Memory B cell (primary cell): ENCODE measurements at regions not wholly inside any gene's neighbourhood (a gene's known extent, or its start where the extent isn't known, plus 50 kb on each side); places are given as distances from the start of the nearest gene placed in this dataset.
A peak's percentile ranks its signal among the peaks of the same experiment; 100 is the strongest.

Experiments
- ATAC-seq: fragments of 150-1000 bp; cut with Tn5 transposase; 2 replicates; pipeline ENCODE4 v1.10.0; 2021; ENCODE audit warnings: low read depth, mild to moderate bottlenecking, moderate library complexity
- DNase-seq, 2 donors: peaks; one replicate each; pipeline ENCODE4 v3.0.0; 2022; ENCODE audit warnings: low spot score in 2 of 2
- H3K27ac Mint-ChIP-seq: one replicate; pipeline ENCODE4 v1.8.0; 2022; ENCODE audit warnings: mild to moderate bottlenecking, moderate library complexity, mixed read lengths
- H3K27me3 Mint-ChIP-seq: one replicate; pipeline ENCODE4 v1.8.0; 2022; ENCODE audit warnings: mixed read lengths
- H3K36me3 Mint-ChIP-seq: one replicate; pipeline ENCODE4 v1.8.0; 2022; ENCODE audit warnings: mild to moderate bottlenecking, mixed read lengths
- H3K4me1 Mint-ChIP-seq: one replicate; pipeline ENCODE4 v1.8.0; 2022; ENCODE audit warnings: mixed read lengths
- H3K4me3 Mint-ChIP-seq: one replicate; pipeline ENCODE4 v1.8.0; 2022; ENCODE audit warnings: mild to moderate bottlenecking, moderate library complexity, mixed read lengths
- H3K9me3 Mint-ChIP-seq: one replicate; pipeline ENCODE4 v1.8.0; 2022; ENCODE audit warnings: mixed read lengths

DNA sequence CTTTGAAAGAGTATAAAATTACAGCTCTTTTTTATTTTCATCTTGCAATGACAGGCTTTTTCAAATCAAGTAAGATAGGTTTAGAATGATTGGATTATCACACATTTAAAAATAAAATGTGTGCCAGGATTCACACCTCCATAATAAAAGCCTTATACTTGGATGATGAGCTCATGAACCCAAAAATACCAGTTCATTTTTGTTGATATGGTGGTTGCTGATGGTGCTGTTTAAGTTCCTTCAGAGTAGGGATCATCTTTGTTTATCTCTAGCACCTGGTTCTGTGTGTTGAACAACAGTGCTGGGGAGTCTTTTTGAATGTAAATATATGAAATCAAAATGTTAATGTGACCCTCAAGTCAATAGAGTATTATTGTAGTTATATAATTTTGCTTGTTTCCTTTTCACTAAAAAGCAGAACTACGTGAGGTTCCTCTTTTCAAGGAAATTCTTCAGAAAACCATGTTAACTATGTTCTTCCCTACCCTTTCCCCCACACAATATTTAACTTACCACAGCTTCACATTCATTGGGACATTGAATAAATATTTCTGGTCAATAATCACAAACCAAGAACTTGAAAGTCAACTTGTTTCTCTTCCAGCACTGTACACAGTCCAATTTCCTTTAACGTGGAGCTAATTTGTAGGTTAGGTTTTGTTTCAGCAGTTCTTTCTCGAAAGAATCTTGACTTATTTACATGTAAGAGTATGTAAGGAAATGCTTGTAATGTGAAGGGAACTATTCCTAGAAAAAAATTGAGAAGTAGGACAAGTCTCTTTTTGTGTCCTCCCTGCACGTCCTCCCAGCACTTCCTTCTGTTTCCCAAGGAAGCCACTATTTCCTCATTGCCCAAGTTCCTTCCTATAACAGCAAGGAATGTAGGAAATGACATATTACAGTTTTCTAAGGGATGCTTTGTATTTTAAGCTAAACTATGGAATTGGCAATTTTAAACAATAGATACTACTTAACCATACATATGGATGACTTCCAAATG lies 945.9 kb upstream of the CITED2 start:
- Mint-ChIP-seq H3K4me3 (peak overlapping the region; percentile 16), H3K36me3 (no peaks in the 10 kb centered on the region), H3K27me3 (no peaks in the 10 kb centered on the region), H3K9me3 (no peaks in the 10 kb centered on the region), H3K27ac (peak overlapping the region; percentile 15), H3K4me1 (peaks cover 6% of the 10 kb centered on the region)
- ATAC-seq (peak; percentile 85), DNase-seq (no peak)

DNA sequence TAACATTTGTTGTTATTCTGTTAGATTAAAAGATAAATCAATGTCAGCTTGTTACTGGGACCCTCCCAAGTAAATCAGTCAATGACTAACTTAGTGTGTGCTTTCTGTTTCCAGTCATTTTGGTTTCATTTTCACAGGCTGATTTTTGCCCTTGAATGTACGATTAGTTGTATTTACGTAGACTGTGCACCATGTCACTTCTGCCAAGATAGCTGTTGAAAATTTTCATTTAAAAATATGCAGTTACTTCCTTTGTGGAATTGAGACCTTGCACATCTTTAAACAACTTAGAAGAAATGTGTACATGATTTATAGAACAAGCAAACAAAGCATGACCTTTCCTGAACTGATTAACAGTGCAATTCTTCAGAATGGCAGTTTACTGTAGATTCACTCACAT lies 944.8 kb upstream of the CITED2 start:
- Mint-ChIP-seq H3K36me3 (no peaks in the 10 kb centered on the region), H3K9me3 (no peaks in the 10 kb centered on the region), H3K4me1 (peaks cover 6% of the 10 kb centered on the region), H3K4me3 (peak overlapping the region; percentile 9), H3K27me3 (no peaks in the 10 kb centered on the region), H3K27ac (no peak overlapping the region)
- DNase-seq (no peak), ATAC-seq (peak; percentile 58)

DNA sequence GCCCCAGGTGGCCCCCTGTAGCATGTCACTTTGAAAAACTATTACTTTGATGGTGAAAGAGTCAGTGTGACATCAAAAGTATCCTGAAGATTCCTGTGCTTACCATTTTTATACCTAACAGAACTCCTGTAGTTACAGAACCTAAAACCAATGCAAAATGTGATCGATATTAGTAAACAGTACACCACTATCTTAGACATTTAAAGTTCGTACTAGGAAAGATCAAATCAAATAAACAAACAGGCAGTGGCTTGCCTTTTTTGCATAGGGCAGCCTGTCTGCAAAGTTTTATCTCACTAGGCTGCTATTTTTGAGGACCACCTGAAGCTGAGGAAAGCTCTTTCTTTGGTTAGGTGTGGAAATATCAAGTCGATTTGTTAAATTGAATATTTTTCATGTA lies 944.0 kb upstream of the CITED2 start:
- Mint-ChIP-seq H3K27me3 (no peaks in the 10 kb centered on the region), H3K36me3 (no peaks in the 10 kb centered on the region), H3K27ac (peak overlapping the region; percentile 45), H3K9me3 (peaks cover 2% of the 10 kb centered on the region), H3K4me1 (peaks cover 6% of the 10 kb centered on the region), H3K4me3 (no peak overlapping the region)
- ATAC-seq (no peak), DNase-seq (no peak)

DNA sequence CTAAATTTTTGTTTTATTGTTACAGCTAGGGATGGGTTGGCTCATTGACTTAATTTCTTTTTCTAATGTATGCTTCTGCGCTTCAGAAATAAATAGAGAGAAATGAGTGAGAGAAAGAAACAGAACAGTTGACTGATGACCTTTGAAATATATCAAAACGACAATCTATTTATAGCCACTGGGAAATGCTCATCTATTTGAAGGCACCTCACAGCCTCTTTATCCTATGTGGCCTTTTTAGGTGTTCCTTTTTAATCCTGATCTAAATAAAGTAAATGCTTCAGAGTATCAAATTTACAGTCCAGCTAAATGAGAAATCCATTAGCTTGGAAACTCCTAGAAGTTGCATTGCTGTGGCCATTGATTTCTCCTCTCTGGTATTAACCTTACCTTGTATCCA lies 943.5 kb upstream of the CITED2 start:
- peaks cover 6% of the 10 kb centered on the region for H3K4me1 Mint-ChIP-seq
- H3K36me3 Mint-ChIP-seq, result no peaks in the 10 kb centered on the region
- peak overlapping the region; percentile 45 for H3K27ac Mint-ChIP-seq
- peaks cover 2% of the 10 kb centered on the region for H3K9me3 Mint-ChIP-seq
- no peaks in the 10 kb centered on the region for H3K27me3 Mint-ChIP-seq
- H3K4me3 Mint-ChIP-seq, result no peak overlapping the region
- DNase-seq (no peak), ATAC-seq (no peak)

DNA sequence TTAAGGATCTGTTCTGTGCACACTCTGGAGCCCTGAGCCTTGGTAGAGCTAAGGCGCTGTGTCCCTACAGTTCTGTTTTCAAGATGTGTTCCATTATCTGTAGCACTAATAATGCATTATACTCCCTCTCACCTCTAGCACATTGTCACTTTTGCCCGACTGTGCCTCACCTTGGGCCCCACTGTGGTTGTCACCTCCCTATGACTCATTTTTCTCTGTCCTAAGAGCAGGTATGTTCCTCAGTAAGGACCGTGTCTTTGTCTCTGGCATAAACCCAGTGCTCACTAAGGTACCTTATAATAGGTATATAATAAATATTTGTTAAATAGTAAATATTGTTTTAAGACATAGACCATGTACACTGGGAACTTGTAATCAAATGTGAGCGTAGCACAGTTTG lies 942.5 kb upstream of the CITED2 start:
- ATAC-seq, result no peak
- peaks cover 2% of the 10 kb centered on the region for H3K9me3 Mint-ChIP-seq
- no peak overlapping the region for H3K27ac Mint-ChIP-seq

DNA sequence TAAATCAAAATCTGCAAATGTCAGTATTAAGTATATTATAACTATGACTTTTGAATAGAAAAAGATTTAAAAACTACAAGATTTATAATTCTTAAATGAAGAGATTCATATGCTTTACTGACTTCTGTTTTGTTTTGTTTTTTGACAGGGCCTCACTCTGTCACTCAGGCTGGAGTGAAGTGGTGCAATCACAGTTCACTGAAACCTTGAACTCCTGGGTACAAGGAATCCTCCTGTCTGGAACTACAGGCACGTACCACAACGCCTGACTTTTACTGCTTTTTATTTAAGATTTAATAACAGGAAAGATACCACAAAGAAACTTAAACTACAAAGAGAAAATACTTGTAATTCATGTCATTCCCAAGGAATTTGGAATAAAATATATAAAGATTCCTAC lies 940.2 kb upstream of the CITED2 start:
- H3K4me3 Mint-ChIP-seq, result no peak overlapping the region
- no peak for ATAC-seq
- no peak for DNase-seq
- H3K4me1 Mint-ChIP-seq, result no peaks in the 10 kb centered on the region
- no peaks in the 10 kb centered on the region for H3K36me3 Mint-ChIP-seq
- no peaks in the 10 kb centered on the region for H3K27me3 Mint-ChIP-seq
- peaks cover 2% of the 10 kb centered on the region for H3K9me3 Mint-ChIP-seq
- no peak overlapping the region for H3K27ac Mint-ChIP-seq

More for the DNA sequence above, 942.5 kb upstream of the CITED2 start:
- peaks cover 6% of the 10 kb centered on the region for H3K4me1 Mint-ChIP-seq
- no peaks in the 10 kb centered on the region for H3K36me3 Mint-ChIP-seq
- DNase-seq, result no peak
- no peaks in the 10 kb centered on the region for H3K27me3 Mint-ChIP-seq
- H3K4me3 Mint-ChIP-seq, result no peak overlapping the region

DNA sequence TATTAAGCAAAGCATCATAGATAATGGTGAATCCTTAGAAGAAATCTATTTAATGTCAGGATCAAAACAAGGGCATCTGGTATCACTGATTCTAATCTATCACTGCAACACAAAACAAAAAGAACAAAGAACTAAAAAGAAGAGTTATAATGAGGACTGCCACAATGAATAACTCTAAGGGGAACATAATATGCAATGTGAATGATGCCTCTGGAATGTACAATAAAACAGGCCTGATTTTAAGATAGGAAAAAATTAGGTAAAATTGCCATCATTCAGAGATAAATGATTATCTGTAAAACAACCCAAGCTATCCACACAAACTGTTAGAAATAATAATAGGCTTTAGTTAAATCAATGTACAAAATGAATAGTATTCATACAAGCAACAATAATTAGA lies 936.7 kb upstream of the CITED2 start:
- Mint-ChIP-seq H3K9me3 (peaks cover 2% of the 10 kb centered on the region), H3K4me1 (no peaks in the 10 kb centered on the region), H3K27me3 (no peaks in the 10 kb centered on the region), H3K27ac (no peak overlapping the region), H3K36me3 (no peaks in the 10 kb centered on the region), H3K4me3 (no peak overlapping the region)
- no peak for DNase-seq
- ATAC-seq, result no peak

DNA sequence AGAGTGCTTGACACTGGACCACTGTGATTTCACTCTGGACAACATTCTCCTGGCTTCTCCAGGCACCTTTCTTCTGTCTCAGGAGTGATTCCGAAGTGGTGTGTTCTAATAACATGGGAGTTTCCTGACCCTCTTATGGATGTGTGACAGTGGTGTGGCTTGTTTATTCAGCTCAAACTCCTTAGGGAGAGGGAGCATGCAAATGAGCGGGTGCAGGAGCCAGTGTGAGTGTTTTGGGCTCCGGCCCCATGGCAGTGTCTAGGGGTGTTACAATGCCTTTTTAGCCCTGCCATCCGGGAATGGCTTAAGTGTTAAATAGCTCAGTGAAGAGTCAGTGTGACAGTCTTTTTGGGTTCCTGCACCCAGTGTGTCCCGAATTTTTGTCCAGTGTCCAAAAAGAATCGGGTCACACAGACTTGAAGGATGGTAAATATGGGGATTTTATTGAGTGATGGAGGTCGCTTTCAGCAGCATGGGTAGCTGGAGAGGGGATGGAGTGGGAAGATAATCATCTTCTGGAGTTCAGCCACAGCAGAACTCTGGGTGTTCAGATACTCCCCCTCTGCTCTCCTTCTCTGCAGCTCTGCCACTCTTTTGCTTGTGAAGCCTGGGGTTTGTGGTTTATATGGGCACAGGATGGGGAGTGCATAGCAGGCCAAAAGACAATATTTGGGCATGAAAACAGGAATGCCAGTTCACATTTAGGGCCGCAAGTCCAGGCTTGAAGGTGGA lies 928.9 kb upstream of the CITED2 start:
- Mint-ChIP-seq H3K9me3 (no peaks in the 10 kb centered on the region), H3K4me3 (no peak overlapping the region), H3K4me1 (no peaks in the 10 kb centered on the region), H3K27ac (no peak overlapping the region), H3K27me3 (peaks cover 2% of the 10 kb centered on the region), H3K36me3 (no peaks in the 10 kb centered on the region)
- ATAC-seq (no peak), DNase-seq (no peak)

DNA sequence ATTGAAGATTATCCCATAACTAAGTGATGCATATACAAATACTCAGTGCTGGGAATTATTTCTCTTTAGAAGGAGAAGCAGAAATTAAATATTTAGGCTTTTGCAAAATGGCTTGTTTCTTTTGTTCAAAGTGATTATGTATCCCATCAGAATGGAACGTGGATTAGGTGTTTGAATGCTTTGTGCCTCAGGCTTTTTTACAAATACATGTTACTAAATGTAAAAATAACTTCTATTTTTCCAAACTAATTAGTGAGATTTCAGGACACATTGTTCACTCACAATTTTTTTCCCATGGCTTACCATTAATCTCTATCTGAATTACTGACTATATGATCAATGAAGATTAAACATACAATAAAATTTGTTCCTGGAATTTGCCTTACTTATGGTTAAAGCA lies 925.9 kb upstream of the CITED2 start:
- no peak overlapping the region for H3K27ac Mint-ChIP-seq
- H3K27me3 Mint-ChIP-seq, result peaks cover 2% of the 10 kb centered on the region
- H3K4me1 Mint-ChIP-seq, result no peaks in the 10 kb centered on the region
- H3K36me3 Mint-ChIP-seq, result no peaks in the 10 kb centered on the region
- DNase-seq (no peak), ATAC-seq (no peak)
- no peaks in the 10 kb centered on the region for H3K9me3 Mint-ChIP-seq
- no peak overlapping the region for H3K4me3 Mint-ChIP-seq

DNA sequence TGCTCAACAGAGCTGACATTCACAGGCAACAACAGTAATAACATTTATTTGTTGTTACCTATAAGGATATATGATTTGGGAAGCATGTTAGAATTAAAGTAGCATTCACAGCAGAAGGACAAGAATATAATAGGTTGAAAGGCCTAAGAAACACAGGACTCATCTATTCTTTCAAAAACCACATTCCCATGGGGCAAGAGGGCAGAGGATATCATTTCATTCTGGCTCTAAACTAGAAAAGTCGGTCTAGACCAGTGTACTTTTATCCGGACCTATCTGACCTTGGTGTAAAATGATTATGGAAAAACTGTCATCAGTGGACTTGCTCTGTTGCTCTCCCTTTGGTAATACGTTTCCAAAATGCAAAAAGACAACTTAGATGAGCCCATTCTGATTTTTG lies 914.7 kb upstream of the CITED2 start:
- no peak overlapping the region for H3K27ac Mint-ChIP-seq
- H3K27me3 Mint-ChIP-seq, result peaks cover 3% of the 10 kb centered on the region
- no peaks in the 10 kb centered on the region for H3K36me3 Mint-ChIP-seq
- ATAC-seq (no peak), DNase-seq (no peak)
- peaks cover 2% of the 10 kb centered on the region for H3K9me3 Mint-ChIP-seq
- H3K4me3 Mint-ChIP-seq, result no peak overlapping the region
- H3K4me1 Mint-ChIP-seq, result no peaks in the 10 kb centered on the region

DNA sequence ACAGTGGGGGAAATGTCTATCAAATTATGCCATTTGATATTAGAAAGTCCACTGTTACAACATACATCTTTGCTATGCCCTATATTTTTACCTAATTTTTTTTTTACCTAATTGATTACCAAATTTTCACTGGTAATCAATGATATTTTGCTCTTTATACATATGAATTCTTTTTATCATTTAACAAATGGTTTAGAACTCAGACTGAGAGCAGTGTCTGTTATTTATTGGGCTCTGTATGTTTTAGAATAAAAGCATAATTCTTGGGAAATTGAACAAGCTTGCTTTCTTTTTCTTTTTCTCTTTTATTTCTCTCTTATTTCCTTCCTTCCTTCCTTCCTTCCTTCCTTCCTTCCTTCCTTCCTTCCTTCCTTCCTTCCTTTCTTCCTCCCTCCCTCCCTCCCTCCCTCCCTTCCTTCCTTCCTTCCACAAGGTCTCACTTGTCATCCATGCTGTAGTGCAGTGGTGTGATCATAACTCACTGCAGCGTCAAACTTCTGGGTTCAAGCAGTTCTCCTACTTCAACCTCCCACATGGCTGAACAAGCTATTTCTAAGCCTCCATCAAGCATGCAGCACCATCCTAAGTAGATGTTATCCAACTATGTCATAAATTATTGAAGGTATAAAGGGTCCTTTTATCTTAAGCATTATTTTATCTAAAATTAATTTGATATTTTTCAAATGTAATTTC lies 911.7 kb upstream of the CITED2 start:
- Mint-ChIP-seq H3K36me3 (no peaks in the 10 kb centered on the region), H3K4me1 (no peaks in the 10 kb centered on the region), H3K27me3 (peaks cover 3% of the 10 kb centered on the region), H3K27ac (no peak overlapping the region), H3K9me3 (no peaks in the 10 kb centered on the region), H3K4me3 (no peak overlapping the region)
- no peak for DNase-seq
- no peak for ATAC-seq

DNA sequence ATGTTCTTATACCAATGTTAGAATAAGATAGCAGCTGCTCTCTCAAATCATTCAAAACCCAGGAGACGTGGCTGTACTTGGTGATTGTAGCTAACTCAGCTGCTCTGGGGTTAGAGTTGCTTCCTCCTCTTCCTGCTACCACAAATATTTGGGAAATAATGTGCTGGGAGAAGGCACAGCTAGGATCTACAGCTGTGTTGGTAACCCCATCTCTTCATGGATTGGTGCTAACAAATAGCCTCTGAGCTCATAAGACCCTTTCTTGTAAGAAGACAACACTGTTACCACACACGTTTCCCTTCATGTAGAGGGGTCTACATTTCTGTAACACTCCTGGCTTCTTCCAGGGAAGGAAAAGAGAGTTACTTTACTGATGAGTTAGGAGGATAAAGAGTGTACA lies 911.0 kb upstream of the CITED2 start:
- H3K4me1 Mint-ChIP-seq, result no peaks in the 10 kb centered on the region
- no peak overlapping the region for H3K27ac Mint-ChIP-seq
- no peaks in the 10 kb centered on the region for H3K36me3 Mint-ChIP-seq
- DNase-seq, result no peak
- peaks cover under 1% of the 10 kb centered on the region for H3K27me3 Mint-ChIP-seq
- no peak for ATAC-seq
- no peak overlapping the region for H3K4me3 Mint-ChIP-seq
- no peaks in the 10 kb centered on the region for H3K9me3 Mint-ChIP-seq

DNA sequence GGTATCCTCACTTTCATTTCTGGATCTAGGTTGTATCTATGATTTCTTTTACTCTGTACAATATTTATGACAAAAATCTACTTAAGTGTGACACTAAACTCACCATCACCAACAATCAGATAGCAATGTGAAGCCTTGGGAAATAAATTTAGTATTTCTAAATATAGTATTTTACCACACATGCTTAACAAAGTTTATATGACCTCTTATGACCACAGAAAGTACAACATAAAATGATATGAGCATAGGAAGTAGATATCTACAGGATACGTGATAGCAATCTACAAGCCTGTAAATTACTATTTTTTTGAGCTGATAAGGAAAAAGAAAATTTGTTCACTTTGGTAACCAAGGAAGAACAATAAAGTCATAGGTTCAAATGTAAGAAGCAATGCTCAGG lies 910.4 kb upstream of the CITED2 start:
- Mint-ChIP-seq H3K4me3 (no peak overlapping the region), H3K4me1 (no peaks in the 10 kb centered on the region), H3K9me3 (no peaks in the 10 kb centered on the region), H3K27me3 (no peaks in the 10 kb centered on the region), H3K36me3 (no peaks in the 10 kb centered on the region), H3K27ac (no peak overlapping the region)
- ATAC-seq, result no peak
- no peak for DNase-seq

DNA sequence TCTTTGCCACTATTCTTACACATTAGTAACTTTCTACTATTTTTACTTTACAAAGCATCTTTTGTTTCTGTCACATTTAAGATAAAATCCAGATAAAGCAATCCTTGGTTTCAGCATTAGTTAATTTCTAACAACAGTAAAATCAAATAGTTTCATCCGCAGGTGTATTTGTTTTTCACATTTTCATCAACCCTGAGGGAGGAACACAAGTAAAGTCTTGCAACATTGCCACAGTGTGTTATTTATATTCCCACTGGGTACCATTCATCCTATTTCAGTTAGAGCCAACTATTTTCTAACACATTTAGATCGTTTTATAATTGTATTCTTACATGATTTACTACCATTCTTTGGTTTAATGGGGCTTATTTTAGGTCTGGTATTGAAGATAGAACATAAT lies 908.7 kb upstream of the CITED2 start:
- no peak for ATAC-seq

More for the DNA sequence above, 908.7 kb upstream of the CITED2 start:
- no peaks in the 10 kb centered on the region for H3K9me3 Mint-ChIP-seq
- no peak overlapping the region for H3K27ac Mint-ChIP-seq
- no peaks in the 10 kb centered on the region for H3K27me3 Mint-ChIP-seq
- no peak for DNase-seq
- no peaks in the 10 kb centered on the region for H3K4me1 Mint-ChIP-seq
- H3K36me3 Mint-ChIP-seq, result no peaks in the 10 kb centered on the region
- no peak overlapping the region for H3K4me3 Mint-ChIP-seq
